CD4-positive, alpha-beta T cell treated with Interleukin-21 for 1 hour (primary cell): ENCODE measurements at regions not wholly inside any gene's neighbourhood (a gene's known extent, or its start where the extent isn't known, plus 50 kb on each side); places are given as distances from the start of the nearest gene placed in this dataset.

Experiments used
- DNase-seq: peaks from one replicate; pipeline ENCODE4 v3.0.0-alpha.2; 2020

DNA sequence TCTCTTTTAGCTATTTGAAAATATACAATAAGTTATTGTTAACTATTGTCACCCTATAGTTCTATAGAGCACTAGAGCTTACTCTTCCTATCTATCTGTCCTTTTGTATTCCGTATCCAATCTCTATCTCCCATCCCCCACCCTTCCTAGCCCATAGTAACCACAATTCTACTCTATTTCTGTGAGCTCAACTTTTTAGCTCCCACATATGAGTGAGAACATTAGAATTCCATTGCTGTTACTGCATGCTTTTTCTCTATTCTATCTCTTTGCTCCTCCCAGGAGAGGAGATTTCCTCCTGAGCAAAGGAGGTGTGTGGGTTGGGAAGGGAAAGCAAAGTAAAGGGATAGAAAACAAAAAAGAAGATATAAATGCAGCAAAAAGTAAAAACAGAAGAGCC is 105.6 kb upstream of the SLC4A7 start:
- DNase-seq = no peak

DNA sequence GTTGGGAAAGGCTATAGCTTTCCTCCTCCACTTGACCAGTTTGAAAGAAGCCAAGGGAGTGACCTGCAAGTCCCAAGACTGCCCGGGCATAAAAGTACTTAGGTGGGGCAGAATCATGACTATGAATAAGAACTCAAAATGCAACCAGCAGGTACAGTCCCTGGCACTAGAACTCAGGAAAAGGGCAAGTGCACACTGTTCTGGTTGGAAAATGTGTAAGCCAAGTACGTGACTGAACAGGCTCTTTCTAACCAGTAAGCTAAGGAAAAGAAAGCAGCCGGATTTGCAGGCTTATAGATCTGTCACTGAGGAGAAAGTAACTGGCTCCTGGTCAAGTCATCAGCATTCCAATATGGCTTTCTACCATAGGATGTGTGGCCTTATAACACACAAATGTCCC is 101.2 kb upstream of the SLC4A7 start:
- no peak for DNase-seq

GRCh38 chr3:27584874-27585273 is 100.7 kb upstream of the SLC4A7 start:
- no peak for DNase-seq

GRCh38 chr3:27581852-27582251 is 97.7 kb upstream of the SLC4A7 start:
- no peak for DNase-seq

- DNase-seq = no peak
Observed at GRCh38 chr3:27578032-27578431, 93.8 kb upstream of the SLC4A7 start.

DNA sequence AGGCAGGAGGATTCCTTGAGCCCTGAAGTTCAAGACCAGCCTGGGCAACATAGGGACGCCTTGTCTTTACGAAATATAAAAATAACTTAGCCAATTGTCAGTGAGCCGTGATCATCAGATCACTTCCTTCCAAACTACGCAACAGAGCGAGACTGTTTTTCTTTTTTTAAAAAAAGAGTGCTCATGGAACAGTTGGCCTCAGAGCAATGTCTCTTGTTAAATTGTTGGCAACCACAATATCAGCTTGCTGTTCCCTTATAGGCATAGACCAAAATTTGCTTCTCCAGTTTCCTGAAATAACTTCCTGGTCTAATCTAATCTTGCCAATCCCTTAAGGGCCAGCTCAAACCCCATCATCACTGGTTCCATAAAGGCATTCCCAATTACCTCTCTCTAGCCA is 93.3 kb upstream of the SLC4A7 start:
- no peak for DNase-seq

DNA sequence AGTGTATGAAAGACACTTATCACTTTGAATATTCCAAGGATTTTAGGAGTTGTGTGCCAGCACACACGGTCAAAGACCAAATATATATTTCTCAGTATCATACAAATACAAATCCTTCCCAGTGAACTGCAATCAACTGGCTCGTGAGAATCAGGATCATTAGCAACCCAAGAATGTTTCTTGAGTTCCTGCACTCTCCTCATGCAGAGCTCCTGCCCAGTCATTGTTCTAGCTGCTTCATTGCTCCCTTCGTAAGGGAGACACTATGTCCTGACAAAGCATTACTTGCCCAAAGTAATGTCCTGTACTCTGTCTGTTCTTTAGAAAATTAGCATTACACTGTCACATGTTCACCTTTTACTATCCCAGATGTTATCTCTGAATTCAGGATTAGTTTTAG is 92.0 kb upstream of the SLC4A7 start:
- no peak for DNase-seq

- no peak for DNase-seq
Observed at GRCh38 chr3:27575499-27575898, 91.3 kb upstream of the SLC4A7 start.

GRCh38 chr3:27574438-27574795 is 90.2 kb upstream of the SLC4A7 start:
- no peak for DNase-seq

DNA sequence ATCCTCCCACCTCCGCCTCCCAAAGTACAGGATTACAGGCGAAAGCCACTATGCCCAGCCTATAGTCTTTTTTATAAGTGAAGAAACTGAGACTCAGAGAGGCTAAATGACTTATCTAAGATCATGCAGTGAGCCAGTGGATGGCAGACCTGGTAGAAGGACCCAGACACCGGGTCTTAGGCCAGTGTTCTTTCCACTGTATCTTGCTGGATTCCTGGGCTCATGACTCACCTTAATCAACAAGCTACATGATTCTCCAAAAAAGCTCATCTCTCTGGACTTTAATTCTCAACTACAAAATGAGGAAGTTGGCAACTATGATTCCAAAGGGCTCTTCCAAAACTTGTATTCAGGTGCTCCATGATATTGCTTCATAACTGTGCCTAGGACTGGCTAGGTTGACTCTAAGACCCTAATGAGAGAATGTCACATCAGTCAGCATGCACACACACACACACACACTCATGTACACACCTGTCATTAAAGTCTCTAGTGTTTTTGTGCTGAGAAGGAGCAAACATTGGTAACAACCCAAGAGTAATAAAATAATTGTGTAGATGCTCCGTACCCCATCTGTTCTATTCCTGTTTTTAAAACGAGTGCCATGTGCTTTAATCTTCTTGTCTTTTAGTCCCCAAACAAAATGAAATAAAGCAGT is 89.7 kb upstream of the SLC4A7 start:
- DNase-seq = no peak

- no peak for DNase-seq
Observed at GRCh38 chr3:27573138-27573537, 89.0 kb upstream of the SLC4A7 start.

DNA sequence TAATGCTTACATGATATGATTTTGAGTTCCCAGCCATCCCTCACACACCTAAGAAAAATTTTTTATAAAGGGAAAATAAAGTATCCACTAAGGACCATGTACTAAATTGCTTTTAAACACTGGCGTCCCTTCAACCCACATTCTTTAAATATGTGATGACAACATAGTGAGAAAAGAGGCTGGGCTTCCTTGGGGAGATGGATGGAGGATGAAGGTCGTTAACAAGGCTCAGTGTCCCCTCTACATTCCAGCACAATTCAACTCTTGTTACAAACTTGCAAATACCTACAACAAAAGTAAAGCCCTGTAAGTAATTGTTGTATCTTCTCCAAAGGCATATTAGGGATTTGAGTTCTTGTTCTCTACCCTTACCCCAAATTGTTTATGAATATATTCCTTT is 87.2 kb upstream of the SLC4A7 start:
- DNase-seq = no peak

DNA sequence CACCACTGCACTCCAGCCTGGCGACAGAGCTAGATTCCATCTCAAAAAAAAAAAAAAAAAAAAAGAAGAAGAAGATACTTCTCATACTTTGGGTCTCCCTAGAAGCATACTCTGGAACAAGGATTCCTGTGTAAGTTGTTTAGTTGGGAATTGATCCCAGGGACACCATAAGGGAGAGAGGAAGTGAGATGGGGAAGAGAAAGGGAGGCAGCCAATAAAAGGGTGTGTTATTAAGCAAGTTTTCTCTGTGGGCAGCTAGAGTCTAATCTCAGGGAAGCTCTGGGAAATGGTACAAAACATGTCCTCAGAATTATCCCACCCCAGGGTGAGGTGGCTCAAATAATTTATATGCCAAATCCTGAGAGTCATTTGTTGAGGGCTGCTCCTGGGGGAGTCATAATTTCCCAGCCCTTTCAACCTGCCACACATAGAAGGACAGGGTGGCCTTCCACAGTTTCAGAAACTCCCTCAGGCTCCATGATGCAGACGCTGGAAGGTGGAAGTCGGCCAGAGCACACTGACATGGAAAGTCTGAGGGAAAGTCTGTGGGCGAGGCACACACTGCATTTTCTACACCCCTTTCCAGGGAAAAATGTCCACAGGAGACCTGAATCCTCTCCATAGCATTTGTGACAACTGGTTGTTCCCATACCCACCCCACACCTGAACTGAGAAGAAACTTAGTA is 86.4 kb upstream of the SLC4A7 start:
- no peak for DNase-seq

GRCh38 chr3:27568393-27568792 is 84.2 kb upstream of the SLC4A7 start:
- no peak for DNase-seq

DNA sequence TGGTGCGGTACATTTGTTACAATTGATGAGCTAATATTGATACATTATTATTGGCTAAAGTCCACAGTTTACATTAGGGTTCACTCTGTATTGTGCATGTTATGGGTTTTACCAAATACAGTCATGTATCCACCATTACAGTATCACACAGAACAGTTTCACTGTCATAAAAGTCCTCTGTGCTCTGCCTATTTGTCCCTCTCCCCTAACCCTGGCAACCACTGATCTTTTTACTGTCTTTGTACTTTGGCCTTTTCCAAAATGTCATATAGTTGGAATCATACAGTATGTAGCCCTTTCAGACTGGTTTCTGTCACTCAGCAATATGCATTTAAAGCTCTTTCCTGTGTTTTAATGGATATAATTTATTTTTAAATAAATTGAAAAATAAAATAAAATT is 83.1 kb upstream of the SLC4A7 start:
- DNase-seq = no peak

DNA sequence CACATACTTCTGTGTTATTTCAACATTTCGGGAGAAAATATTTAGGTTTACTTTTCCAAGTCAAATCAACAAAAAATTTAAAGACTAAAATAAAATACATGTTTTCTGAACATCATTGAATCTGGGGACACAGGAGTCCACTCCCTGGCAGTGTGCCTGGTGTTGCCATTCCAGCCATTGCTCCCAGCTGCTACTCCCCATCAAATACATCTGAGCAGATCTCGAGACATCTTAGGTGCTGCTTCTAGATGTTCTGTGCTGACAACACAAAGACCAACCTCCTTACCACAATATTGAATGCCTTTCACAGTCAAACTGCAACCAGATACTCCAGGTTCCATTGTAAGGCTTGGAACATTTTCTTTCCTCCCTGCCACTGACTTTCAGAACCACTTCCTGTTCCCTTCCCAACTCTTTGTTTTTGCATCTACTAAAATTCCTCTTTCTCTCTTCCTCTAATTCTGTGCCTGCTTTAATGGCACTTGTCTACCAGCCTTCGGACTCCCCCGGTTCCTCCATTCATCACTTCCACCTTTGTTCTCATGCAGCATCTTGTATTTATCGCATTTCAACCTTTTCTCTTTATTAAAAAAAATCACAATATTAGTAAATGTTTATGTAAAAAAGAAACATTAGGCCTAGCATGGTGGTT is 81.1 kb upstream of the SLC4A7 start:
- no peak for DNase-seq

- no peak for DNase-seq
Observed at GRCh38 chr3:27561576-27561975, 77.4 kb upstream of the SLC4A7 start.

DNA sequence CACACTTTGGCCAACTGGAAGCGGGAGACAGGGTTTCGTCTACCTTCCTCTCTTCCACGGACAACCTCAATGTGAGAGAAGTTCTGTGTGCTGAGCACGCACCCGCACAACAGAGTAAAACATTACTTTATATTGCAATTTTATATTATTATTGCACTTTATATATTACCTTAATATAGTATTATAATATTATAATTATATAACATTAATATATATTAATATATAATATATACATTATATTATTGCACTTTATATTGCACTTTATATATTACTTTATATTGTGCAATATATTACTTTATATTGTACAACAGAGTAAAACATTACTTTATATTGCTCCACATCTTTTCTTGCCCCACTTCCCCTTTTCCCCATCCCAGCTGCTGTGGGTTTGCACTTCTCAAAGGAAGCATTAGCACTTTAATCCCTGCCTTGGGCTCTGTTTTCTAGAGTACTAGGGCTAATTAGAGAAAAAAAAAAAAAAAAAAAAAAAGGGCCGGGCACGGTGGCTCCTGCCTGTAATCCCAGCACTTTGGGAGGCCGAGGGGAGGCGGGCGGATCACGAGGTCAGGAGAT is 76.4 kb upstream of the SLC4A7 start:
- DNase-seq = no peak

DNA sequence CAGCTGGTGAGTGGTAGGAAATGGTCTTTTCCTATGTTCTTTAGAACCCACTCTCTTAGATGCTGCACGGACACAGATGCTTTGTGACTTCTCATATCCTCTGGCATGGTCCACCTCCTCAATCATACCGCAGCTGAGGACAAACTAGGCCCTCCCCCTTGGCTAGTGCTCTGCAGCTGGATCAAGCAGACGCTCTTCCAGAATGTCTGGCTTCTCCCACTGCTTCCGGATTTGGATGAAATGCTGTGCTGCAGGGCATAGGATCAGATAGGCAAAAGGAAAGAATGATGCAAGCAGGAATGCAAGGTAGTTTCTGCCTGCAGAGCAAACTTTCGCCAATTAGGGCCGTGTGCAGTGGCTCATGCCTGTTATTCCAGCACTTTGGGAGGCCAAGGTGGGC is 75.7 kb upstream of the SLC4A7 start:
- DNase-seq = no peak

GRCh38 chr3:27559381-27559780 is 75.2 kb upstream of the SLC4A7 start:
- no peak for DNase-seq

DNA sequence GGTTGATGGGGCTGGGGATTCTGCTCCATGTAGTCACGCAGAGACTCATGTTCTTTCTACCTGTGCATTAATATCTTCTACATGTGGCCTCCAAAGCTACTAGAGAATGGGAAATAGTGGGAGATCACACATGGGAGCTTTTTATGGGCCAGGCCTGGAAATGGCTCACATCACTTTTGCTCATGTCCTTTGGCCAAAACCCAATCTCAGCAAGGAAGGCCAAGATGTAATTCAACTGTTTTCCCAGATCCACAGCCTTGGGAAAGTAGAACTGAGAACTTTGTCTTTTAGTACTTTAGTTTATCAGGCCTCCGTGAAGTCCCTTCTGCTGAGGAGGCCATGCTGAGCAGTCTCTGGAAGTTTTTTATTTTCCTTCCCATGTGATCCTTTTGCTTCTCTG is 73.2 kb upstream of the SLC4A7 start:
- DNase-seq = no peak

GRCh38 chr3:27556887-27557286 is 72.7 kb upstream of the SLC4A7 start:
- DNase-seq = no peak

DNA sequence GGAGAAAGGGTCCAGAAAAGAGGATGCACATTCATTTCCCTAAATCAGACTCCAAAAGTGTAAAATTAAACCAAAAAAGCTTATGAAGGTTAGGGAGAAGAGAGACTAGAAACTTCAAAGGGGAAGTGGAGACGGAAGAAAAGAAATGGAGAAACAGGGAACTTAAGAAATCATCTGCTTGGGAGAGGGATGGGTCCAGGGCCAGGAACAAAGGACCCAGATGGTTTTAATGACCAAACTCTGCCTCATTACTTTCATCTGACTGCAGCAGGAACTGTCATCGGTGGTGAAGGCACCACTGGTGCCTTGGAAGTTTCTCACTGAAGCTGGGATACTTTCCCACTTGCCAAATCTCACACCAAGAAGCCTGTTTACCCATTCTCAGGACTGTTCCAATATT is 70.5 kb upstream of the SLC4A7 start:
- no peak for DNase-seq

DNA sequence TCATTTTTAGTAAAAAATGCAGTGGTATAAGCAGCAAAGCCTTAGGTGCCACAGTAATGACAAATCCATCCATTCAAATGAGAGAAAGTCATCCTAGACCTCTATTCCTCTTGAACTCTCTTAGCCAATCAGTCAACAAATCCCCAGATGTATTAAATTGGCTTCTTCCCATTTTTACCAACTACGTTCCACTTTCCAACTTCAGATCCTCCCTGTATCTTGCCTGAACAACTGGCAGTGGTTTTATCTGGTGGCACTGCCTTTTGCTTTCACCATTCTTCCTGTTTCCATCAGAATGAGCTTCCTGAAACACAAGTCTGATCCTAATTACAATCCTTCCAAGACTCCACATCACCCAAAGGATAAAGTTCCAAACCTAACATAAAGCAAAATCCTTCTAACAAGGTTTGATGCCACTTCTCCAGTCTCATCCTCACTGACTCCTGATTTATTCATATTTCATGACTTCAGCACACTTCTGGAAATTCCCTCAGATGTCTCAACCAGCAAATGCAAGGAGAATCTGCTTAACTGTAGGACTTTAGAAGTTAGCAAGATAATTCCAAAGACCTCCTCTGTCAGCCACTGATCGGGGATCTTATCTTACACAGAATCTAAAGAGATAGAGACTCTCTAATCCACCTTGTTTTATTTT is 69.8 kb upstream of the SLC4A7 start:
- DNase-seq = no peak
